K562 (cell line): ENCODE measurements at regions not wholly inside any gene's neighbourhood (a gene's known extent, or its start where the extent isn't known, plus 50 kb on each side); places are given as distances from the start of the nearest gene placed in this dataset.

Experiments
- ATAC-seq: fragments of 200-7000 bp; cut with Tn5 transposase; 3 replicates; pipeline ENCODE4 v1.9.1; 2020; ENCODE audit warnings: moderate library complexity
- BruUV-seq: library from RNA; stranded (reverse); fragments of 400-500 nt; replicated peaks from 2 replicates; lab custom pipeline; 2021; lab: Mats Ljungman, UMichigan
- CTCF ChIA-PET: fragments of 300-600 bp; formaldehyde crosslinking; extraction: SDS; loops from one replicate; lab custom pipeline; 2021; ENCODE audit warnings: low intra/inter-chr PET ratio; lab: Yijun Ruan, JAX
- POLR2A ChIA-PET: fragments of 300-600, 350-650 bp; sonication (Branson Sonifier 250); formaldehyde crosslinking; extraction: SDS; loops from one replicate; lab custom pipeline; 2021; ENCODE audit warnings: antibody characterized with exemption, inconsistent platforms; lab: Yijun Ruan, JAX
- DNase-seq, 4 experiments: peaks; one replicate each; pipeline versions ENCODE4 v3.0.0 to v3.0.0-alpha.2; 2011 to 2018; ENCODE audit warnings: low spot score in 3 of 4, mixed read lengths in 3 of 4; ENCODE audit errors: extremely low read depth in 1 of 4
- FAIRE-seq: peaks from 2 replicates; lab custom pipeline; 2011; peaks lifted over from hg19 to GRCh38; lab: Jason Lieb, UNC
- H2AFZ ChIP-seq: 2 replicates; pipeline ENCODE4 v1.6.0; 2011; ENCODE audit warnings: low read depth, low read length, control low read depth, inconsistent platforms
- H3K27ac ChIP-seq: fragments of 200-600 bp; 3 replicates; pipeline ENCODE4 v1.8.0; 2011; ENCODE audit warnings: low read depth, mild to moderate bottlenecking, control low read depth, inconsistent platforms, low read length, moderate library complexity, mixed read lengths; ENCODE audit errors: extremely low read depth
- H3K27me3 ChIP-seq, 2 experiments: fragments of 300-600 bp in 1 of 2; 2 replicates in 1 of 2; 3 replicates in 1 of 2; pipeline versions ENCODE4 v1.6.0 to v1.8.0; 2011; ENCODE audit warnings: inconsistent platforms in 2 of 2, low read length in 2 of 2, mild to moderate bottlenecking in 1 of 2, mixed read lengths in 1 of 2, moderate library complexity in 1 of 2; ENCODE audit not compliant: control insufficient read depth in 2 of 2, insufficient read depth in 2 of 2
- H3K36me3 ChIP-seq: fragments of 300-600 bp; 3 replicates; pipeline ENCODE4 v1.8.0; 2011; ENCODE audit warnings: mild to moderate bottlenecking, low read length, inconsistent platforms; ENCODE audit not compliant: control insufficient read depth, insufficient read depth
- H3K4me1 ChIP-seq, 2 experiments: fragments of 200-600 bp in 1 of 2; replicated peaks in 1 of 2; 2 replicates in 1 of 2; 3 replicates in 1 of 2; pipeline versions ENCODE4 v1.5.1 to v1.8.0; 2011; ENCODE audit warnings: inconsistent platforms in 2 of 2, low read length in 2 of 2, mild to moderate bottlenecking in 1 of 2, mixed read lengths in 1 of 2, moderate library complexity in 1 of 2; ENCODE audit not compliant: control insufficient read depth in 2 of 2, insufficient read depth in 2 of 2
- H3K4me2 ChIP-seq: 2 replicates; pipeline ENCODE4 v1.6.1; 2011; ENCODE audit warnings: low read length, control low read depth, inconsistent platforms, mixed read lengths; ENCODE audit not compliant: insufficient read depth
- H3K4me3 ChIP-seq: fragments of 200-600 bp; sonication (generic), shearing (Covaris generic); 2 replicates; pipeline ENCODE4 v1.5.1; 2016; ENCODE audit warnings: control low read depth, inconsistent platforms
- H3K79me2 ChIP-seq: fragments of 200-600 bp; 3 replicates; pipeline ENCODE4 v1.8.0; 2011; ENCODE audit warnings: low read length, inconsistent platforms; ENCODE audit not compliant: control insufficient read depth, insufficient read depth
- H3K9ac ChIP-seq, 2 experiments: 2 replicates each; pipeline versions ENCODE4 v1.6.0 to v1.6.1; 2011; ENCODE audit warnings: low read depth in 2 of 2, low read length in 2 of 2, control low read depth in 1 of 2, inconsistent platforms in 1 of 2, mild to moderate bottlenecking in 1 of 2, mixed read lengths in 1 of 2; ENCODE audit not compliant: insufficient read depth in 1 of 2
- H3K9me1 ChIP-seq: one replicate; pipeline ENCODE4 v1.6.0; 2011; ENCODE audit warnings: inconsistent platforms, mild to moderate bottlenecking, low read length, moderate library complexity; ENCODE audit not compliant: control insufficient read depth, insufficient read depth
- H3K9me3 ChIP-seq: replicated peaks from 2 replicates; pipeline ENCODE4 v1.5.1; 2011; ENCODE audit warnings: low read depth, low read length, inconsistent platforms; ENCODE audit not compliant: control insufficient read depth, insufficient read depth
- H4K20me1 ChIP-seq: replicated peaks from 2 replicates; pipeline ENCODE4 v1.6.1; 2011; ENCODE audit warnings: low read length, inconsistent platforms, mixed read lengths; ENCODE audit not compliant: control insufficient read depth, insufficient read depth
- ARID1B ChIP-seq: fragments of 450-650 bp; IDR thresholded peaks from 2 replicates; pipeline ENCODE4 v1.6.1; 2016; ENCODE audit warnings: antibody characterized with exemption, mild to moderate bottlenecking, inconsistent platforms
- CHD4 ChIP-seq: fragments of 200-600 bp; sonication (generic); IDR thresholded peaks from 3 replicates; pipeline ENCODE4 v1.6.1; 2012; ENCODE audit warnings: low read depth, mild to moderate bottlenecking, mixed read lengths, low read length, inconsistent platforms; ENCODE audit not compliant: insufficient read depth, insufficient replicate concordance, poor library complexity, severe bottlenecking
- DMBX1 ChIP-seq: fragments of 250-450 bp; sonication (Bioruptor Pico); IDR thresholded peaks from 2 replicates; pipeline ENCODE4 v1.8.0; 2022; ENCODE audit warnings: inconsistent platforms, mild to moderate bottlenecking, moderate library complexity, borderline replicate concordance
- EP400 ChIP-seq: fragments of 450-650 bp; IDR thresholded peaks from 2 replicates; pipeline ENCODE4 v1.6.1; 2017; ENCODE audit warnings: antibody characterized with exemption, mild to moderate bottlenecking, moderate library complexity
- FOXK2 ChIP-seq, 2 experiments: fragments of 450-650 bp; IDR thresholded peaks in 1 of 2; conservative IDR thresholded peaks in 1 of 2; 2 replicates each; pipeline ENCODE4 v1.6.1; 2016; ENCODE audit warnings: low read depth in 2 of 2, mild to moderate bottlenecking in 1 of 2
- HMG20B ChIP-seq: fragments of 250-450 bp; sonication (Bioruptor Pico); IDR thresholded peaks from 2 replicates; pipeline ENCODE4 v1.5.0; 2021; ENCODE audit warnings: mild to moderate bottlenecking
- KDM5B ChIP-seq: fragments of 200-600 bp; sonication (generic); IDR thresholded peaks from 2 replicates; pipeline ENCODE4 v1.6.1; 2012; ENCODE audit warnings: low read depth, mild to moderate bottlenecking, moderate library complexity, low read length, control low read depth, inconsistent platforms; ENCODE audit not compliant: insufficient replicate concordance
- NFIX ChIP-seq: fragments of 250-450 bp; sonication (Bioruptor Pico); IDR thresholded peaks from 2 replicates; pipeline ENCODE4 v1.4.0; 2020; ENCODE audit warnings: low read depth, mild to moderate bottlenecking, moderate library complexity
- SMARCB1 ChIP-seq: IDR thresholded peaks from 2 replicates; pipeline ENCODE4 v1.6.1; 2011; ENCODE audit warnings: improper control_type of control experiment, low read depth; ENCODE audit not compliant: insufficient read length
- TCF7 ChIP-seq: sonication (generic); IDR thresholded peaks from 2 replicates; pipeline ENCODE4 v1.6.1; 2016; ENCODE audit warnings: antibody characterized with exemption, borderline replicate concordance
- TEAD1 ChIP-seq, 2 experiments: fragments of 450-650 bp in 1 of 2; sonication (generic) in 1 of 2; formaldehyde crosslinking; IDR thresholded peaks; 2 replicates each; pipeline versions ENCODE4 v1.4.0 to v1.8.0; 2020 to 2022; ENCODE audit warnings: mild to moderate bottlenecking in 2 of 2, missing genetic modification reagents in 1 of 2
- ZC3H8 ChIP-seq: fragments of 450-650 bp; IDR thresholded peaks from 2 replicates; pipeline ENCODE4 v1.6.1; 2017
- ZNF384 ChIP-seq: IDR thresholded peaks from 2 replicates; pipeline ENCODE4 v1.6.1; 2012; ENCODE audit warnings: low read depth, low read length, improper control_type of control experiment
- ZNF77 ChIP-seq: fragments of 250-450 bp; sonication (Bioruptor Pico); IDR thresholded peaks from 2 replicates; pipeline ENCODE4 v1.5.0; 2020
- ZZZ3 ChIP-seq: fragments of 450-650 bp; IDR thresholded peaks from 2 replicates; pipeline ENCODE4 v1.6.1; 2016; ENCODE audit warnings: antibody characterized with exemption, mild to moderate bottlenecking, moderate library complexity
- whole genome bisulfite sequencing: fragments of 100-300 bp; shearing (Covaris generic); methylation state at CpG from one replicate; pipeline ENCODE4 v1.1.6; 2016; ENCODE audit warnings: low coverage, mixed read lengths; ENCODE audit not compliant: insufficient coverage; ENCODE audit errors: missing lambda C conversion rate; 5-methylcytosine and 5-hydroxymethylcytosine counted together
- in situ Hi-C: fragments of 300-500 bp; cut with MboI; formaldehyde crosslinking; loops from 4 replicates; pipeline ENCODE4 v1.15.0; 2018; ENCODE audit warnings: inconsistent platforms, mixed read lengths
- intact Hi-C: fragments of 100-400 bp; cut with micrococcal nuclease; formaldehyde crosslinking; loops from 2 replicates; pipeline ENCODE4 v1.14.2; 2022
- TF ChIP-seq, protein P1 (sequence below), 3 experiments: fragments of 200-800 bp in 1 of 3; sonication (Bioruptor generic) in 1 of 3; sonication (generic) in 1 of 3; formaldehyde crosslinking in 1 of 3; IDR thresholded peaks; 2 replicates each; pipeline versions ENCODE4 v1.6.1 to v1.8.0; 2016 to 2022; ENCODE audit warnings: mild to moderate bottlenecking in 2 of 3, missing compliant biosample characterization in 2 of 3, missing genetic modification characterization in 2 of 3, missing genetic modification reagents in 1 of 3
- TF ChIP-seq, protein P2 (sequence below): fragments of 250-450 bp; sonication (Bioruptor Pico); IDR thresholded peaks from 2 replicates; pipeline ENCODE4 v1.5.0; 2020; ENCODE audit warnings: mild to moderate bottlenecking, borderline replicate concordance

DNA sequence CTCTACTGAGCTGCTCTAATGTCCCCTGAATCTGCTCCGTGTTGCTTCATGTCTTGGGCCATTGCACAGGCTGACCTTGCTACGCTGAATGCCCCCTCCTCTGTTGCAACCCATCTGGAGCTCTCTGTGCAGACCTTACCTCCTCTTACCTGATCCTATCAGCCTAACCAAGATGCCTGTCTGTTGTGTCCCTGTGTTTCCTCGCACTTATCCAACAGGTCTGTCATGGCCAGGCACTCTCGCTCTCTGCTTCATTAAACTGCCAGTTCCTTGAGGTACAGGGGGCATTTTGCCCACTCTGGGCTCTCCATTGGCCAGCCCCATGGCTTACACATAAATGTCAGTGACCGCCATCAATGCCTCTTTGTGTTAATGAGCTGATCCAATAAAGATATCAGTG lies 277.7 kb upstream of the TSHZ3 start:
- FAIRE-seq (no peak), ATAC-seq (no peak), DNase-seq (no peak)
- TF ChIP-seq ARID1B: no peak
- no peak for TF ChIP-seq ZNF384
- TF ChIP-seq, protein P1, sequence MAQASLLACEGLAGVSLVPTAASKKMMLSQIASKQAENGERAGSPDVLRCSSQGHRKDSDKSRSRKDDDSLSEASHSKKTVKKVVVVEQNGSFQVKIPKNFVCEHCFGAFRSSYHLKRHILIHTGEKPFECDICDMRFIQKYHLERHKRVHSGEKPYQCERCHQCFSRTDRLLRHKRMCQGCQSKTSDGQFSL (CRISPR knock-in tag; IDR thresholded peaks at IDR 0.05): no peak
- TF ChIP-seq, protein P1 (tag; IDR thresholded peaks at IDR 0.05): no peak
- TF ChIP-seq NFIX: no peak
- TF ChIP-seq FOXK2 (conservative IDR thresholded peaks at IDR 0.05 in 1 of 2, IDR thresholded peaks at IDR 0.05 in 1 of 2; ENCODE audit: low read depth in 2 of 2): no peak
- no peak for TF ChIP-seq DMBX1 (CRISPR knock-in tag)
- no peak for TF ChIP-seq TCF7
- TF ChIP-seq ZZZ3: no peak
- TF ChIP-seq, protein P2, sequence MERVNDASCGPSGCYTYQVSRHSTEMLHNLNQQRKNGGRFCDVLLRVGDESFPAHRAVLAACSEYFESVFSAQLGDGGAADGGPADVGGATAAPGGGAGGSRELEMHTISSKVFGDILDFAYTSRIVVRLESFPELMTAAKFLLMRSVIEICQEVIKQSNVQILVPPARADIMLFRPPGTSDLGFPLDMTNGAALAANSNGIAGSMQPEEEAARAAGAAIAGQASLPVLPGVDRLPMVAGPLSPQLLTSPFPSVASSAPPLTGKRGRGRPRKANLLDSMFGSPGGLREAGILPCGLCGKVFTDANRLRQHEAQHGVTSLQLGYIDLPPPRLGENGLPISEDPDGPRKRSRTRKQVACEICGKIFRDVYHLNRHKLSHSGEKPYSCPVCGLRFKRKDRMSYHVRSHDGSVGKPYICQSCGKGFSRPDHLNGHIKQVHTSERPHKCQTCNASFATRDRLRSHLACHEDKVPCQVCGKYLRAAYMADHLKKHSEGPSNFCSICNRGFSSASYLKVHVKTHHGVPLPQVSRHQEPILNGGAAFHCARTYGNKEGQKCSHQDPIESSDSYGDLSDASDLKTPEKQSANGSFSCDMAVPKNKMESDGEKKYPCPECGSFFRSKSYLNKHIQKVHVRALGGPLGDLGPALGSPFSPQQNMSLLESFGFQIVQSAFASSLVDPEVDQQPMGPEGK: no peak
- TF ChIP-seq KDM5B: no peak
- no peak for TF ChIP-seq EP400
- no peak for TF ChIP-seq TEAD1 (CRISPR knock-in tag; IDR thresholded peaks at IDR 0.05)
- TF ChIP-seq CHD4: no peak
- no peak for TF ChIP-seq HMG20B (CRISPR knock-in tag)
- no peak for TF ChIP-seq ZC3H8
- no peak for TF ChIP-seq SMARCB1
- no peak for TF ChIP-seq ZNF77 (CRISPR knock-in tag)
- ChIA-PET CTCF (no interaction called here), POLR2A (no interaction called here)
- Histone ChIP-seq H3K79me2 (no peaks in the 10 kb centered on the region), H3K9ac (no peak overlapping the region), H3K27me3 (peaks cover 0 to 12% of the 10 kb centered on the region in 2 experiments; a peak in 2 of 5 replicates), H2AFZ (no peak overlapping the region), H3K4me1 (no peaks in the 10 kb centered on the region), H3K4me3 (no peak overlapping the region), H4K20me1 (no peaks in the 10 kb centered on the region), H3K4me2 (no peak overlapping the region), H3K27ac (no peak overlapping the region), H3K9me1 (no peaks in the 10 kb centered on the region), H3K36me3 (no peaks in the 10 kb centered on the region), H3K9me3 (no peaks in the 10 kb centered on the region)
- in situ Hi-C loops: no loop called here
- intact Hi-C loops: no loop called here
- WGBS: 0% methylated on average over 5 of the region's 5 CpGs
- no TSS peak for BruUV-seq
